ENCODE measurements at regions not wholly inside any gene's neighbourhood (a gene's known extent, or its start where the extent isn't known, plus 50 kb on each side); places are given as distances from the start of the nearest gene placed in this dataset.
A peak's percentile ranks its signal among the peaks of the same experiment; 100 is the strongest.

- peak; percentile 11 for DNase-seq
These were observed 50.3 kb upstream of the ATP6AP2 start for GRCh38 chrX:40530509-40530908.

GRCh38 chrX:40527543-40527942, 53.2 kb upstream of the ATP6AP2 start:
- no peak for DNase-seq

DNA sequence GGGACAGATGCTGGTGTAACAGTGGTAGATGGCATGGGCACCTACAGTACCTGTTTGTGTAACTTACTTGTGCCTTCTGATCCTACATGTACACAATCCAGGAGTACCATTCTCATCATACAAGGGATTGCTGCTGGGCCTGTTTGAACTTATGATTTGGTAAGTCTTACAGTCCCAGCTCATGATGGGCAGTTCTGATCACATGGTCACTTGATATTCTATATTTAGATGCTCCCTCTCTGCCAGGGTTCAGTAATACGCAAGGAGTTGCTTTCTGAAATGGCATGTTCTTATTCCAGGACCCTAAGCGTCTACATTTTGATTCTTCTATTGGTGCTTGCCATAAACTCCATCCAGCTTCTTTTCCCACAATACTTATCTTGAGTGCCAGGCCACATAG, 54.4 kb upstream of the ATP6AP2 start:
- DNase-seq = no peak

DNA sequence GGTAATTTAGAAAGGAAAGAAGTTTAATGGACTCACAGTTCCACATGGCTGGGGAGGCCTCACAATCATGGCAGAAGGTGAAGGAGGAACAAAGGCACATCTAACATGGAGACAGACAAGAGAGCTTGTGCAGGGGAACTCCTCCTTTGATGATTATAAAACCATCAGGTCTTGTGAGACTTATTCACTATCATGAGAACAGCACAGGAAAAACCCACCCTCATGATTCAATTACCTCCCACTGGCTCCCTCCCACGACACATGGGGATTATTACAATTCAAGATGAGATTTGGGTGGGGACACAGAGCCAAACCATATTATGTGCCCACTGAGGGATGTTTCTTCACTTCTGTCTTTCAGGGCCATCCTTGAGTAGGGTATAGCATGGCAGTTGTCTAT, 54.9 kb upstream of the ATP6AP2 start:
- DNase-seq = peak; percentile 15

DNA sequence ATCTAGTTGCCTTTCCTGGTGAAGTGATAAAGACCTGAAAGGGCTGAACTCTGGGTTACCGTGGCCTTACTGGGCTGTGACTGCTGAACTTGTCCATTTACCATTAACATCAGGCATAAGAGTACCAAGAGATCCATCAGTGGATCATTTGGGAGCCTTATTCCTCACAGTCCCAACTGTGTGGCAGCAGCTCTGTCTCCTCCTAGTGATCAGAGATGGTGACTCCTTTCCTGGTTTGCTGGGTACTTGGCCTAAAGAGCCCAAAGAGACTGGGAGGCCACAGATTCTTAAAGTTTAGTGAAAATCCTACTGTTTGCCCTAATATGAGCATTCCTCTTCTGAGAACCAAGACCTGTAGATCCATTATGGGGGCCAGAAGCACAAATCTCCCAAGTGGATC, 56.3 kb upstream of the ATP6AP2 start:
- DNase-seq = no peak

- no peak for DNase-seq
These were observed 56.9 kb upstream of the ATP6AP2 start for GRCh38 chrX:40523852-40524251.

- DNase-seq = no peak
These were observed 58.8 kb upstream of the ATP6AP2 start for GRCh38 chrX:40521868-40522450.

DNA sequence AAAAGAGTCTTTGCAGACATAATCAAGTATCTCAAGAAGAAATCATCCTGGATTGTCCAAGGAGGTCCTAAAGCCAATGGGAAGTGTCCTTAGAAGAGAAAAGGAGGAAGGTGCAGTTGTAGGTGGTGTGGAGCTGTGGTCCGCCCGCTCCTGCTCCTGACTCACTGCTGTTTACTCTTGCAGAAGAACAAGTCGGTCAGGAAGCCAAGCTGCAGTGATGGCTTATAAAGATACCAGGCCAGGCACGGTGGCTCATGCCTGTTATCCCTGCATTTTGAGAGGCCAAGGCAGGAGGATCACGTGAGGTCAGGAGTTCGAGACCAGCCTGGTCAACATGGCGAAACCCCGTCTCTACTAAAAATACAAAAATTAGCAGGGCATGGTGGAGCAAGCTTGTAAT, 66.4 kb upstream of the ATP6AP2 start:
- DNase-seq = peak; percentile 16

GRCh38 chrX:40513835-40514234, 66.9 kb upstream of the ATP6AP2 start:
- DNase-seq = no peak

- peak; percentile 70 for DNase-seq
These were observed 67.8 kb upstream of the ATP6AP2 start for GRCh38 chrX:40513012-40513411.

- no peak for DNase-seq
These were observed 69.5 kb upstream of the ATP6AP2 start for GRCh38 chrX:40511258-40511657.

- no peak for DNase-seq
These were observed 72.2 kb upstream of the ATP6AP2 start for GRCh38 chrX:40508560-40508959.

GRCh38 chrX:40506201-40506985, 74.4 kb upstream of the ATP6AP2 start:
- DNase-seq = no peak

DNA sequence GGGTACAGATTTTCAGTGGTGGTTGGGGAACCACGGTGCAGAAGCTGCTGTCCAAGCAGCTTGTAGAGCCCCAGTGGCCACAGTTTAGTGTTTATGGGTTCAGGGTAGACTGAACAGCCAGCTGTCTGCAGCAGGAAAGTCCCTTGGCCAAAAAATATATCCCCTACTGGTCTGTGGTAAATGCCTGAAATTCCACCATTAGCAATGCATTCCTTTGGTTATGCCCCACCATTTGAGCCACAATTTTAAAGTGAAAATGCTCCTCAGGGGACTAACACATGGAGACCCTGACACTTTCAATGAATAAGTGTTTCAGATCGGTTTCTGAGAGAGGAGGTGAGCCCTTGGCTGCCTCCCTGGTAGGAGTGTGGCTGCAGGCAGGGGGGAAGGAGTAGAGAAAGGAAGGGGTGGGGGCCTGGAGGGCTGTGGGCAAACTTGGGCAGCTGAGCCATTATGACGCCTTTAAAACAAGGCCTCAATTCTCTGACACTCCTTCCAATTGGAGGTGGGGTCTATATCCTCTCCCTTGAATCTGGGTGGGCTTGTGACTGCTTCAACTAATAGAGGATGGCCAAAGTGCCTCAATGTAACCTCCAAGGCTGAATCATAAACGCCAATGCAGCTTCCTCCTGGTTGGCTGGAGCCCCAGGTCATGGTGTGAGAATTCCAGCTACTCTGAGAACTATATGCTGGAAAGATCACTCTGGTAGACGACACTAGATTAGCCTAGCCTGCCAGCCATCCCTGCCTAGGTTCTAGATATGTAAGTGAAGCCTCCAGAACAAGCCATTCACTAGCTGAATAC, 75.8 kb upstream of the ATP6AP2 start:
- no peak for DNase-seq

GRCh38 chrX:40503094-40503493, 77.7 kb upstream of the ATP6AP2 start:
- DNase-seq = no peak

DNA sequence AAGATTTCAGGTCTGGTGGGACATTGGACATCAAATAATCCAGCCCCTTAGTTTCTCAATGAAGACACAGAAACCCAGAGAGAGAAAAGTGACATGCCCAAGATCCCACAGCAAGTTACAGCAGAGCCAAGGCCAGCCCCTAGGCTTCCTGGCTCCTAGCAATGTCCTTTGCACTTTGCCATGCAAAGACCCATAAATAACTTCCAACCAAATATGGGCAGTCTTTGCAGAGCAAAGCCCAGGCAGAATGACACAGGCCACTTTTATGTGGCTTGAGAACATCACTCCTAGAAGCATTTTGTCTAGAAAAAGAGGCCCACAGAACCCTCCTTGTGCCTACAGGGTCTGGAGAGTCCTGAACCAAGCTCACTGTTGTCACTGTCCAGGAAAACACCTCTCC, 78.1 kb upstream of the ATP6AP2 start:
- no peak for DNase-seq

- no peak for DNase-seq
These were observed 79.5 kb upstream of the ATP6AP2 start for GRCh38 chrX:40501164-40501855.

DNA sequence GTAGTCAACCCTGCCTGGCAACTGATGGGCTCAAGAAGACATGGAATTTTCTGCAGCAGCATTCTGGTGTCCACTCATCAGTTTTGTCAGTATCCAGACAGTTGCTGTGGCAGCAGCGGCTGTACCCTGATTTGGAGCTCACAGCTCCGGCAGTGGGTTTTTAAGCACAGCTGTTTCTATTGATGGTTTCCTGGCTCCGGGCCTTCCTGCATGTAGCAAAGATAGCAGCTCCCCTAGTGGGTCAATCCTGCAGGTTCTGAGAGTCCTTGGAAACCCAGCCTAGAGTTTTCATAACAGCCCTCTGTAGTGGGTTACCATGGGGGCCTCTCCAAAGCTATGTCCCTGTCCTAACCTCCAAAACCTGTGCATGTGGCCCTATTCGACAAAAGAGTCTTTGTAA, 84.0 kb upstream of the ATP6AP2 start:
- DNase-seq = no peak

DNA sequence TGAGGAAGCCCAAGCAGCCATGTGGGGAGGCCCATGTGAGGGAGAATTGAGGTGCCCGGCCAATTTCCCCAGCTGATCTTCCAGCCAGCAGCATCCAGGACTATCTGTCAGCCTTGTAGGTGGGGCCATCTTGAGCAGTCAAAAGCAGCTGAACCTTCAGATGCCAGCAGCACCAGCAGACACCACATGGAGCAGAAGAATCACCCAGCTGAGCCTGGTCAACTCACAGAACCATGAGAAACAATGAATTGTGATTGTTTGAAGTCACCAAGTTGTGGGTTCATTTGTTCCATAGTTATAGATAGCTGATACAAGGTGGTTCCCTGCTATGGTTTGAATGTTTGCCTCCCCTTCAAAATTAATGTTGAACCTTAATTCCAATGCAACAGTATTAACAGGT, 85.1 kb upstream of the ATP6AP2 start:
- DNase-seq = no peak

DNA sequence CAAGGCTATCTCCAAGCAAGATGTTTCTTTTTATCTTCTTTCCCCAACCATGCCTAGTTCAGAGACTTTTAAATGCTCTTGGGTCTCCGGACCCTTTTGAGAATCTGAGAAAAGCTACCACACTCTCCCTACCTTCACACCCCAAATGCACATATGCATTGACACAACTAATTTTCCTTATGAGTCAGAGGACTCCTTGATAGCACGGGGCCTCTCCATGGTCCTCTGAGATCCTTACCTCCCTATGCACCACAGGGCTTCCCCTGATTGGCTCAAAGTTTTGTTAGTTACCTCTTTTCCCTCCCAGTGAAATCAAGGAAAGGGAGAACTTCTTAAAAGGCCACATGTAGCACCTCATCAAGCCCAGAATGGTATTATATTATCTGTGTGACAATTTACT, 86.8 kb upstream of the ATP6AP2 start:
- no peak for DNase-seq

GRCh38 chrX:40488296-40488695, 92.5 kb upstream of the ATP6AP2 start:
- no peak for DNase-seq

GRCh38 chrX:40485973-40486372, 94.8 kb upstream of the ATP6AP2 start:
- no peak for DNase-seq

- DNase-seq = no peak
These were observed 95.5 kb upstream of the ATP6AP2 start for GRCh38 chrX:40485102-40485826.
